Superior temporal gyrus (tissue), 1 donor: ENCODE measurements at regions not wholly inside any gene's neighbourhood (a gene's known extent, or its start where the extent isn't known, plus 50 kb on each side); places are given as distances from the start of the nearest gene placed in this dataset.
"Not testable (repeated sequence)": the region's sequence is repeated elsewhere in the genome, so short reads cannot be mapped to it uniquely, and the experiment has no call there.

Experiments
- DNase-seq: peaks from one replicate; pipeline ENCODE4 v3.0.0-alpha.2; 2016; ENCODE audit errors: extremely low spot score

DNA sequence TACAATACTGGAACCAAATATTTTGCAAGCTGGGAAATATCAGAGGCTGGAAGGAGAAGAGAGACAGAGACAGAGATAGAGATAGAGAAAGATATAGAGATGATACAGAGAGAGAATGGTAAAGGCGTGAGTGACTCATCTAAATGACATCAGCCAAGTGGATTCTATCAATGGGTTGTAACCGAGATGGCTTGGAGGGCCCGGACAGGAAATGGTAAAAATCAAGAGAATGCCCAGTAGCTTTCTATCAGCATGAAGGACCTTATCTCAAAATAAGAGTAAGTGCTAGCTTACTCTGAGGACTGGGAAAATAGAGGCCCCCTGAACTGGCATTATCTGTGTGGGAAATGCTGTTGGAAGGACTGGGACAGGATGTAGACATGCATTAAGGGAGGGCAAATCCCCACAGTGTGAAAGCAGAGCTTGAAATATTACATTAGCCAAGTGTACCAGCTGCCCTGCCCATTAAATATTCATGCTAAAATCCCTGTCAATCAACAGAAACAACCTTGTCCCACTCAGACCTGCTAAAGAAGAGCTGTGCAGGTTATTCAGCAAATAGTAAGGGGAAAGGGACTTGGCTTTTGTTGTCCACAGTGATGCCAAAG is 76.6 kb upstream of the ZNF644 start:
- no peak for DNase-seq

DNA sequence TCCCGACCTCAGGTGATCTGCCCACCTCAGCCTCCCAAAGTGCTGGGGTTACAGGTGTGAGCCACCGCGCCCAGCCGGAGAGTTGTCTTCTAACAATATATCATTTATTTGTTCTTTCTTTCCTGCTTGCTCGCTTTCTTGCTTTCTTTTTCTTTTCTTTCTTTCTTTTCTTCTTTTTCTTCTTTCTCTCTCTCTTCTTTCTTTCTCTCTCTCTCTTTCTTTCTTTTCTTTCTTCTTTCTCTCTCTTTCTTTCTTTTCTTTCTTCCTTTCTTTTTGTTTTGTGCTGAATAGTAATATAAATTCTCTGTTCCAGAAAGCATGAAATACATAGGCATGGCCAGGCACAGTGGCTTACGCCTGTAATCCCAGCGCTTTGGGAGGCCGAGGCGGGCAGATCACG is 73.5 kb upstream of the ZNF644 start:
- DNase-seq, result not testable (repeated sequence)

DNA sequence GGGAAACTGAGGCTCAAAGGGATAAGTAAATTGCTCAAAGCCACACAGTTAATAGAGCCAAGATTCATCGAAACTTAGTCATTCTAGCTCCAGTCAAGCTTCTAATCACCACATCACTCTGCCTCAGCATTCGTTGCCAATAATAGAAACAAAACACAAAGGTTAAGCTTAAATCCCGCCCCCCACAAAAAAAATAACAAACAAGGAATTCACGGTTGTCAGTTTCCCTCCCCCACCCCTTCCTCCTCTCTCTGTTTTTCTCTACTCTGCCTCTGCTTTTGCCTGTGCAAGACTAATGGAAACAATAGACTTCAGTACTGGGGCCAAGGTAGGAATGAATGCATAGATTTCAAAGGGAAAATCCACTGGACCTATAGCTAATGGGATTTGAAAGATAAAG is 70.7 kb upstream of the ZNF644 start:
- no peak for DNase-seq

GRCh38 chr1:91091812-91092211 is 70.0 kb upstream of the ZNF644 start:
- no peak for DNase-seq

DNA sequence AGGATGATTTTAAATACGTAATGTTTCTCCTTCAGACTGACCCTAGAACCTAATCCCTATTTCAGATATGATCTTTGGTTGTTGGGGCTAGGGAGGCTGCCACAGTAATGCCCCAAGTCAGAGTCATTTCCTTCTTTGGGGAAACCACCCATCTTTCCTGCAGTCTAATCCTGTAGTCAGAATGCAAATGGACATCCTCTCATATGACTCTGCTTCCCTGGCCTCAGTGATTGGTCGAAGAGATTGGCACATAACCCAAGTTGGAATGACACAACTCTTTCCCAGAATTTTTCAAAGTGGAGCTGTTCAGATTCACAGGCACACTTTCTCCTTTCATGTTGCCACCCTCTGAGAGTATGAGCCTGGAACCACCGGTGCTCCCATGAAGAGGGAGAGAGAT is 58.8 kb upstream of the ZNF644 start:
- DNase-seq, result no peak

DNA sequence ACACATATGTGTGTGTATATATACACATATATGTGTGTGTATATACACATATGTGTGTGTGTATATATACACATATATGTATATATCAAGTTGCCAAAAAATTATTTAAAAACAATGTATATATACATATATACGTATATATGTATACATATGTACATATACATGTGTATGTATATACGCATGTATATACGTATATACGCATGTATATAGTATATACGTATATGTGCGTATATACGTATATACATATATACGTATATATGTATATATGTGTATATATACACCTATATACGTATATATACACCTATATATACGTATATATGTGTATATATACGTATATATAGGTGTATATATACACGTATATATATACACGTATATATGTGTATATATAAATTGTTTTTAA is 57.0 kb upstream of the ZNF644 start:
- no peak for DNase-seq

- DNase-seq, result no peak
Observed at GRCh38 chr1:91076834-91077233, 55.0 kb upstream of the ZNF644 start.

GRCh38 chr1:91075233-91076135 is 53.6 kb upstream of the ZNF644 start:
- DNase-seq, result no peak

DNA sequence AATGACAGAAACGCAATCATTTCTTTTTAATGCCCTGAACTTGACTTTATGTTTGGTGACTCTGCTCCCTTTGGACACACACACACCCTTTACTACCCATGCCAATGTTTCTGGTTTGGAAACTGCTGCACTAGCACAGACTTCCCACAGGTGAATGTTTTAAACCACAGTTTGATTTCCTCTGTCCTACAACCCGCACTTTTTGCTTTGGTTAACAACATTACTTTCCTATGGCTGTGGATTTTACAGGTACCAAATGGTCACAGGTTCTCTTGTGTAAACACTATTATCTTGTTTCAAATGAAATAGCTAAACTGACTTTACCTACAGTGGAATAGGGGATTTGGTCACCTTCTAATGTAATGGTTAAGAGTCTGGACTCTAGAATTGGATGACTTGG is 51.5 kb upstream of the ZNF644 start:
- DNase-seq, result no peak

DNA sequence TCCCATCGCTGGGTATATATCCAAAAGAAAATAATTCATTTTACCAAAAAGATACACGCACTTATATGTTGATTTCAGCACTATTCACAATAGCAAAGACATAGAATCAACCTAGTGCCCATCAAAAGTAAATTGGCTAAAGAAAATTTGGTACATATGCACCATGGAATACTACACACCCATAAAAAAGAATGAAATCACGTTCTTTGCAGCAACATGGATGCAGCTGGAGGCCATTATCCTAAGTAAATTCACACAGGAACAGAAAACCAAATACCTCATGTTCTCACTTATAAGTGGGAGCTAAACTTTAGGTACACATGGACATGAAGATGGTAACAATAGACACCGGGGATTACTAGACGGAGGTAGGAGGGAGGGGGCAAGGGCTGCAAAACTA is 50.0 kb upstream of the ZNF644 start:
- no peak for DNase-seq
